ENCODE measurements at regions not wholly inside any gene's neighbourhood (a gene's known extent, or its start where the extent isn't known, plus 50 kb on each side); places are given as distances from the start of the nearest gene placed in this dataset.

DNA sequence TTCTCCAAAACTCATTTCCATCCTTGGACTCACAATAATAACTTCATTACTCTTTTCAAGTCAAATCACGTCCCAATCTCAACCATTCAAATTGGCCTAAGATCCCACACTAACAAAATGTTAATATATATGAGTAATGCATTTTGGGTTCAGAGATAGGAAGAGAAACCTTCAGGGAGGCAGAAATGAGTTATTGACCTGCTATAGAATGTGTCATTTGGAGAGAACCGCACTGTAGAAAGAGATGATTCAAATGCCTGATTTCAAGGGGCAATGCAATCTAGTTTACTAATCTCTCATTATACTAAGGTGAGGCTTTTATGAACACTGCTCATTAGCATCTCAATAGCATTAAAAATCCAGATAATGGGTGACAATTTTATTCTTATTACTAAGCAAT is 1595.0 kb upstream of the GOT2 start:
- DNase-seq, result no peak

DNA sequence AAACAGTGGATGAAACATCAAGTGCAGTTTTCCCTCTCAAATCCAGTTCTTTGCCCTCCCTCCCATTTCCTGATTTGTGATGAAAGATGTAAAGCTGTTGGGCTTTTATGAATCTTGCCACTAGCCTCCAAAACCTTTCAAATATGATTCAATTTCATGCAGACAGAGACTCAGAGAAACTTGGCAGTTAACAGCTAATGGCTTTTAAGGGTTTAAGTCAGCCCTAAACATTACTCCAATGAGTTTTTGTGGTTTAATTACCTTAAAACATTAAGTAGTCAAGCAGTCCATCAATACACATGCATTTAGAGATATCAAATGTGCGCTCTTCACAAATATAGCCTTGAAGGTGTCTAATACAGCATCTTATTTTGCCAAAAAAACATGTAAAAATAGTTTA is 1594.0 kb upstream of the GOT2 start:
- no peak for DNase-seq

DNA sequence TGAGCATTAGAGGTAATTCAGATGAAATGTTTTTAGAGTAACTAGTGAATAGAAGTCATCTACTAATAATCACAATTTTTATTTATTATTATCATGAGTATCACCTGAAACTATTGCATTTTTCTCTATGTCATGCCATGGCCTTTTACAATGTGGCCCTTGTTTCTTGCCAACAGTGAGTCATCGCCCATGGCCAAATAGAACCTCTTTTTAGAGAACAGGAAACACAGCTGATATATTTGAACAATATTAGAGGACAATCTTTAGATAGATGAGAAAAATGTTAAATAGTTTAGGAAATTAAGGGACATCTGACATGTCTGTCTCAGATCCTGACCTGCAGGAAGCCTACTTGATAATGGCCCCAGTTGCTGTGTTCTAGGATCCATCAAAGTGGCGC is 1584.4 kb upstream of the GOT2 start:
- no peak for DNase-seq

- DNase-seq, result no peak
Observed at GRCh38 chr16:60310846-60311445, 1576.8 kb upstream of the GOT2 start.

DNA sequence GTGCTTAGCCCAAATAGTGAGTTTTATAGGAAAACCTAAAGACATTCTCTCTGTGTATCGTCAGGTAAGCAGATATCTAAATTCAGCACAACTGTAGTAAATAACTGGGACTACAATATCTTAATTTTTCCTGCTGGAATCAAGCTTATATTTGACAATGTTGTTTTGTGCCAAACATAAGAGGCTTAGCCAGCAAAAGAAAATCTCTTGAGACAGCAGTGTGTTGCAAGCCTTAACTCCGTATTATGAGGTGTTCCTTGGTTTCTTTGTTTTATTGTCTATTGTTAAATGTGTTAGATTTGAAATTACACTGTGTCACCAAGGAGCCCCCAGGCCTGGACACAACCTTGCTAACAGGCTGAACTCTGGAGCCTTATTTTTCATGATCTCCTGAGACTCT is 1570.6 kb upstream of the GOT2 start:
- DNase-seq, result no peak

DNA sequence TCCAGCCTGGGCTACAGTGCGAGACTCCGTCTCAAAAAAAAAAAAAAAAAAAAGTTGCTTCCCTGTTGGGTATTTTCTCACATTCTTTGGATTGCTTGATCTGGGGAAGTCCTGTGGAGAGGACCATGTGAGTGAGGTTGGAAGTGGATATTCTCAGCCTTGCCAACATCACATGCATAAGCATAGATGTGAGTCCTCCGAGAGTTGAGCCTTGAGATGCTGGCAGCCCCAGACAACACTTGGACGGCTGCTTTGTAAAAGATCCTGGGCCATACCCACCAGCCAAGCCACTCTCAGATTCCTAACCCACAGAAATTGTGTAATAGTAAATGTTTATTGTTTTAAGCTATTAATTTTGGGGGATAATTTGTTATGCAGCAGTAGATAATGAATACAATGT is 1570.0 kb upstream of the GOT2 start:
- DNase-seq, result no peak

DNA sequence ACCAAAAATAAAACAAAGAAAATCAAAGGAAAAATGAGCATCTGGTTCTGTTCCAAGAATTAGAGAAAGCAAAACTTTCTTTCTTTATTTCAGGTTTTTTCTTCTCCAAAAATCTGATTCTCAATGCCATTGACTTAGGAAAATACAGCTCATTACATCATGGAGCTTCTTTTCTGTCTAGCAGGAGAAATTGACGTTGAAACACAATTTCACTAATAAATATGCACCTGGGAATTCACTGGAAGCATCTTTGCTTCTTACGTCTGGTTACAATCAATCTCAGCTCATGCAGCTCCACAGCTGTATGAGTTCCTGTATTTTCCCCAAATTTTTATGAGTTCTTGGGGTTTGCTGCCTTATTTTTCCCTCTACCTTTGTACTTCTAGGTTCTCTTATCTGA is 1568.6 kb upstream of the GOT2 start:
- DNase-seq, result no peak

DNA sequence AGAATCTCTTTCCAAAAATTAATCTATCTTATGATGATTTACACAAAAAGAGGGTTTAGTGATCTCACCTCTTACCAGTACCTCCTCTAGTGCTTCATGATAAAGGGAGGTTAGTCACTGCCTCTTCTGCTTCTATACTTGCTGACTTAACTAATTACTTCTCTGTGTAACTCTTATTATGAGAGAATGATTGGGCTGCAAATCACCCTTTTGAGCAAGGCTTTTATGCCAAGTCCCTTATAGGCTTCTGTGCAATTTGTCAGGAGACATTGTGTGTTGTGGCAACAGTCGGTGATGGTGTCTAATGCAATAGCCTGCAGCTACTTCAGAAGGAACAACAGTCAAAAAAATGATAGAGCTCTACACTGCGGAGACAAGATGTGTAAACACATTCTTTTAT is 1568.1 kb upstream of the GOT2 start:
- no peak for DNase-seq

DNA sequence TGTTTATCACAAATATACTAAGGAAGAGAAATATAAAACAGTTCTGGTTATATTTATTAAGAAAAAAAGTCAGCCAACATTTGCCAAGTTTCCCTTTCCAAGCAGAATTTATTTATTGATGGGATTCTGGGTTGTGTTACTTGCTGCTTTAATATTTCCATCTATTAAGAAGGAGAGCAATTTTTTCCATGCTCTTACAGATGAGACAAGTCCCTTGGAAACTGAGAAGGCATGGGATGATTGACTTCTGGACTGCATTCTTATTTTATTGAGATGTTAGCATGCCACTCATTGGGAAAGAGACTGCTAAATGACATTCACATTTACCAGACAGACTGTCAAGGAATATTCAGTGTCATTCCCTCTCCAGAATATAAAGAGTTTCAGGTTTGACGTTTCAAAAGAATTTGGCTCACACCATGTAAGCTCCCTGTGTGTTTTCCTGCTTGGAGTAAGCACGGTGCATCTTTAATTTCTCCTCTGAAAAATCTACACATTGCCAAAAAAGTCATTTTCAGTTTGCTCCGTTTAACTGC is 1565.2 kb upstream of the GOT2 start:
- DNase-seq, result no peak

DNA sequence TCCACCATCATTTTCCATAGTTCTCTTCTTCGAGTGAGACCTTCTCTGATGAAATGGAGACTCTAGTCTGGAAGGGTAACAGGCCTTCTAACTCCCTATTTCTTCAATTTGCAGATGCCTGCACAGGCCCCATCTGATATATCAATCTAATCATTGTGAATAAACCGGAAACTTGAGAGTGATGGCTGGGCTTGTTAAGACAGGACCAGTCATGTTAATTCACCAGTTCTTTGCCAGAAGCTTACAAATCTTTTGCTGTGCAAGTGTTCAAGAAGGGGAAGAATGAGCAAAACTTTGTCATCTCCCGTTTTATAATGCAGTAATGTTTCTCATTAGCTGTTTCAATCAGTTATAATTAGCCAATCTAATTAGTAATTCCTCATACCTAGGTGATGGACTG is 1561.3 kb upstream of the GOT2 start:
- DNase-seq, result no peak

DNA sequence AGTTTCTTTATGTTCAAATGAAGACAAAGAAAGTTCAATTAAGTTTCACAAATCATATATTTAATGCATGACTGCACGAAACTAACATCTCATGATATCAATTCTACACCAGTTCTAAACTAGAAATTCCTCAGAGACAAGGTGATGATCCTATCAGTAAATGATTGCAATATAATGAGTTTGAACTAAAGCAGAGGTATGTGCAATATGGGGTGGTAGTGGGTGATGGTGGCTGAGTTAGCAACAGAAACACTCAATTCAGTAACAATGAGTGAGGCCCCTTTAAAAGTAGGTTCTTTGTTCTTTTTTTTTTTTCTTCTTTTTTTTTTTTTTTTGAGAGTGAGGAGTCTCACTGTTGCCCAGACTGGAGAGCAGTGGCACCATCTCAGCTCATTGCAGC is 1551.7 kb upstream of the GOT2 start:
- no peak for DNase-seq

- DNase-seq, result no peak
Observed at GRCh38 chr16:60279061-60279665, 1545.0 kb upstream of the GOT2 start.

DNA sequence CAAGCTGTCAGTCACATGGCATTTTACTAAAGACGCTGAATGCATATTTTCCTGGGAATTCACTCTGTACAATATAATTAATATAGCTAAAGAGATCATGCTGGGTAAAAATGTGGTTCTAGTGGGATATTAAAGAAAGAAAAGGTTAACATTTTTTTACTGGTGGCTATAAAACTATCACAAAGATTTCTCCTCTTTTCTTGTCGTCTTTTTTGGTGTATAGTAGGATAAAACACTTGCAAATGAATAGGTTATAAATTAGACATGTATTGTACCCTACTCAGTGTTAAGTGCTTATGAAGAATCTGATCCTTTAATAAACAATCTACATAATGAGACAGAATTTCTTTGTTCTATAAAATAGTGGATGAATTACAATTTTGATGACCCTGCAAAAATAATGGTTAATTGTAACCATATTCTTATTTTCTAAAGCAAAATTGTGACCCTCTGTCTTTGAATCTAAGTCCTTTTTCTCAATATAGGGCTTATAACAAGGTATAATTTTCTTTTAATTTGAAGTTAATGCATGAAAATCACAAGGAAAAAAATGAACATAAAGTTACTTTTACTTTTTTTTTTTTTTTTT is 1540.4 kb upstream of the GOT2 start:
- DNase-seq, result no peak

DNA sequence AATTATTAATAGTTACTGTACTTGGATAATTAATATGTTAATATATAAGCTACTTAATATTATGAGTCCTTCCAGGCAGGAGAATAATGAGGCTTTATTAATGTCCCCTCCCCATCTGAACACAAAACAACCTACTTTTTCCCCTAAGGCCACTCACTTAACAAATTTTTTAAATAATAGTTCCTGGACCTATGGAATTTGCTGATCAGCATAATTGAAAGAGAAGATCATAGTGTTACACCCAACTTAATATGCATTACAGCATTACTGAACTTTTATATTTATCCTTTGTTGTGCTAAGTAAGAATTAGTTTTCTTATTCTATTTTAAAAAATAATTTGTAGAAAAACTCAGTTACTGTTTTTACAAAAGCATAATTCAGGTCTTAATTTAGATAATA is 1537.7 kb upstream of the GOT2 start:
- DNase-seq, result no peak

DNA sequence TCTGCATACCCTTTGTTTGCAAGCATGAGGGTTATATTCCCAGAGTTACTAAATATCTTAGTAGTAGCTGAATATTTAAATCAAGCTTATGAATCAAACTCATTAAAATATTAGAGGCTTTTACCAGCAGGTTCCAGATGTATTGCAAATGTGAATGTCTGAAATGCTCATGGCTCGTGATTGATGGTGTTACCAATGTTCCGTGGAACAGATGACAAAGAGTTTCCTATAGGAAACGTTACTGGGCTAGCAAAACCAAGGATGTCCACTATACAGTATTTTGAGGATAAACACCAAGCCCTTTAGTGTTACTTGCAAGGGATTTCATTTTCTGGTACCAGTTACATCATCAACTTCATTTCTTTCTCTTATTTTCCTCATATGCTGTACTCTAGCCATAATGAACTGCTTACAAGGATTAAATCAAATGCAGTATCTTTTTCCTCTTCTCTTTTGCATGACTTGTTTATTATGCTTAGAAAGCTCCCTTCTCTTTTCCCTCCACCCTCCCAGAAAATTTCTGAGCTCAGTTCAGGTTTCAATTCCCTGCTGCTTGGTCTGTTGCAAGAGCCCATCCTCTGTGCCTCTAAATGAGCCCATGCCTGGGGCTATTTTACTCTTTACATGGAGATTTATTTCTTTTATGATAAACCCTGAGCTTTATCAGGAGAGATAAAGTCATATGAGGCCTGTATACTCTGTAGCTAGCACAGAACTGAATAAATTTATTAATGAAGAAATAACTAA is 1537.1 kb upstream of the GOT2 start:
- DNase-seq, result no peak

DNA sequence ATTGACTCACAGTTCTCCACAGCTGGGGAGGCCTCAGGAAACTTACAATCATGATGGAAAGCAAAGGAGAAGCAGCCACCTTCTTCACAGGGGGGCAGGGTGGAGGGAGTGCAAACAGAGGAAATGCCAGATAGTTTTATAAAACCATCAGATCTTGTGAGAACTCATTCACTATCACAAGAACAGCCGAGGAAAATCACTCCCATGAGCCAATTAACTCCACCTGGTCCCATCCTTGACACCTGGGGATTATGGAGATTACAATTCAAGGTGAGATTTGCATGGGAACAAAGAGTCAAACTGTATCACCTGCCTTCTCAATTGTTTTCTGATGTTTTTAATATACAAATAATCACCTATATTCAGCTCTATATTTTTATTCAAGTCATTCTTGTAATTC is 1527.3 kb upstream of the GOT2 start:
- DNase-seq, result no peak

DNA sequence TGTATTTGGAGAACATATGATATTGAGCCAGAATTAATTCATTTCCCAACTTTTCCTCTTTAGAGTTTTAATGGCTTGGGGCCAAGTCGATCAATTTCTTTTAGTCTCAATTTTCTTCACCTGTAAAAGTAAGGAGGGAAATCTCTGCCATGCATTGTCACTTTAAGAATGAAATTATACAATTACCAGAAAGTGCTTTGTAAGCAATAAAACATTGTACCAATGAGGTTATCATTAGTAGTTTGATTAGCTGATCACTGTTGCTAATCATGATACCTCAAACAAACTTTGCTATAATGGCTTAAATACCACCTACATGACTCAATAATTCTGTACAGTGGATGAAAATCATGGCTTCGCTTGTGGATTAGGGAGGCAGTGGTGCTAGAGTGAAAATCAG is 1525.8 kb upstream of the GOT2 start:
- no peak for DNase-seq

DNA sequence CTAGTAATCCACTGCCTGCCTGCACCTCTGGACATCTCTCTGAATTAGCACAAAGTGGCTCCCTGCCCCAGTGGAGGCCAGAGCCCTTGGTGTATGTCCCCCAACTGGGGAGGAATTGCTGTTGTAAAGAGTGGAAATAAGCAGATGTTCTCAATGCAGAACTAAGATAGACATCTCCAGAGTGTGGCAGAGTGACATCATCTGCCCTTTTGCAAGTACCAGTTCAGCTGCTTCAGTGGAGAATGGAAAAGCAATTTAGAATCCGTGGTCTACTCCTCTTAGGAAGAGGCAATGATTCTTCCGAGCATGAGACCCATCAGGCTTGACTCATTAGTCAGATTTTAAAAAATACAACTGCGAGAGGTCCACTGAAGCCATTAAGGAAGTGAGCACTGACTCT is 1512.0 kb upstream of the GOT2 start:
- DNase-seq, result no peak

DNA sequence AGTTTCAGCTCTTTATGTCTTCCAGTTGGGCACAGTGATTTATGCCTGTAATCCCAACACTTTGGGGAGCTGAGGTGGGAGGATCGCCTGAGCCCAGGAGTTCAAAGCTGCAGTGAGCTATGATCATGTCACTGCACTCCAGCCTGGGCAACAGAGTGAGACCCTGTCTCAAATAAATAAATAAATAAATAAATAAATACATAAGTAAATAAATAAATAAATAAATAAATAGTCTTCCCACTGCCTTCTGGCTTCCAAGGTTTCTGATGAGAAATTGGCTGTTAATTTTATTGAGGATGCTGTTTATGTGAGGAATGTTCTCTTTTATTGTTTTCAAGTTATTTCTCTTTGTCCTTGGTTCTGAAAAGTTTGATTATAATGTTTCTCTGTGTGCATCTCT is 1507.6 kb upstream of the GOT2 start:
- DNase-seq, result no peak

DNA sequence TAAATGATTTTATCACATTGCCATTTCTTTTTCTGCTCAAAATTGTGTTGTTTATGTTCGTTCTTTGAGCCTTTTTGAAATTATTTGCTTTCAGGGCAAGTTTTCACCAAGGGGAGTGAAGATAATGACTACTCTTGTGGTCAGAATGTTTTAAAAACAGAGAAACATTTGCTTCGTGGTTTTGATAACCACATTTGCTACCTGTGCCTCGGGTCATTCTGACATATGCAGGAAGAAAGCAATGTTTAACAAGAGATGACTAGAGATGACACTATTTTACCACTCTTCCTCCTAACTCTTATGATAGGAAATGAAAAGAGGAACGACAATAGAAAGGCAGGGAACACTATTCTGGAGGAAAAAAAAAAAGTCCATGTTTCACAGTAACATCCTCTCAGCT is 1496.5 kb upstream of the GOT2 start:
- no peak for DNase-seq

DNA sequence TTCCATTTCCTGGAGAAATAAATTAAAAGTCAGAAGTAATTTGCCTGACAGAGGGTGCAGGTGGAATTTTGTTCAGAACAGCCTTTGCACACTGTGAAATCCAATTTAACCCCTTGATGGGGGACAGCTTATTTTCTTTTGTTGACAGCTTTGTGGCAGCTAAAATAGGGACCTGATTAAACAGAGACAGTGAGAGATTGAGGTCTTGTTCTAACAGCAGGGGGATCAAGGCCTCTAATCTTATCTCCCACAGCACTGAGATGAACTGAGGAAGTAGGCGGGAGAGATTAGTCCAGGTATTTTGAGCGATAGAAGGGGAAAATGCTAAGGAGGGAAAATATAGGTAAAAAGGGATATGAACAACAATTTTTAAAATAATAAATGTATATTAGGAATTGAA is 1491.4 kb upstream of the GOT2 start:
- DNase-seq, result no peak

GRCh38 chr16:60217787-60218186 is 1483.7 kb upstream of the GOT2 start:
- DNase-seq, result no peak

DNA sequence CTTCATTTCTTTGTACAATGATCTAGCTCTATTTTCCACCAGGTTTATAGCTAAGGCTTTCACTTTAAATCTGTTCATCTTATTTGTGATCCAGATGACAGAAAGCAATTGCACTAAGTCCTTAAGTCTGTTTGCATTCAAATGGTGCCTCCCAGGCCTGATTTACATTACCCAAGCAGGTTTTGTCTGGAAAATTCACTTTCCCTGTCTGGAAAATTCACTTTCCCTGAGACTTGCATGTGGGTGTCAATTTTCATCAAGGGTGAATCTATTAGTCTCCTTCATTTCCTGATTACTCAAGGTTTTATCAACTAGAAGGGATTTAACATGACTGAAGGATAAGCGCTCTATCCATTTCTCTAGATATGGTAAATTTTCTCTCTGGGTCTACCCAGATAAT is 1480.2 kb upstream of the GOT2 start:
- DNase-seq, result no peak

DNA sequence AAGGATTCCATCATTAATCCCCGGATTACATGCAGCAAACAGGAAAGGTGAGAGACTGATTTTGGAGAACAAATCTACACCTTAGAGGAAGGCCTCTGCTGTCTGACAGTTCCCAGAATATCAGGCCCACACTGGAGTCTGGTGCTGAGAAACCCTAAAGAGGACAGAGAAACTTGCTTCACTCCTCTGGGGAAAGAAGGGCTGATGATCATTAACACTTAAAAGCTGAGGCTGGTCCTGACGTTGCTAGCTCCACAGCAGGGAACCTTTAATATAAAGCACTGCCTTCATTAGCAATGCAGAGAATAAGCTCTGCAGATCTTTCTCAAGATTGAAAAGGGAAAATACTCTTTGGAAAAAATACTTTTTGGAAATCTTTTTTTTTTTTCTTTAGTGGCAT is 1472.4 kb upstream of the GOT2 start:
- DNase-seq, result no peak

All from activated effector memory CD4-positive, alpha-beta T cell treated with anti-CD3 and anti-CD28 coated beads, Interleukin-2, amount 50 U/mL, for 16 hours (primary cell).